HepG2 (cell line): ENCODE measurements at regions not wholly inside any gene's neighbourhood (a gene's known extent, or its start where the extent isn't known, plus 50 kb on each side); places are given as distances from the start of the nearest gene placed in this dataset.

Experiments used
- ATAC-seq: fragments of 200-7000 bp; cut with Tn5 transposase; 3 replicates; pipeline ENCODE4 v1.9.1; 2020; ENCODE audit warnings: mild to moderate bottlenecking, moderate library complexity
- BruUV-seq: library from RNA; stranded (reverse); fragments of 400-500 nt; replicated peaks from 2 replicates; lab custom pipeline; 2021; lab: Mats Ljungman, UMichigan
- CTCF ChIA-PET: fragments of 300-600 bp; formaldehyde crosslinking; extraction: SDS; loops from one replicate; lab custom pipeline; 2021; ENCODE audit warnings: low total read pairs, inconsistent platforms, low intra/inter-chr PET ratio; lab: Yijun Ruan, JAX
- POLR2A ChIA-PET: fragments of 350-600 bp; sonication (Branson Sonifier 250); formaldehyde crosslinking; loops from one replicate; lab custom pipeline; 2020; ENCODE audit warnings: antibody characterized with exemption, inconsistent platforms; lab: Yijun Ruan, JAX
- DNase-seq: peaks from one replicate; pipeline ENCODE4 v3.0.0-alpha.2; 2015; ENCODE audit warnings: low spot score
- FAIRE-seq: peaks from 3 replicates; lab custom pipeline; 2011; peaks lifted over from hg19 to GRCh38; lab: Jason Lieb, UNC
- H2AFZ ChIP-seq: one replicate; pipeline ENCODE4 v1.6.1; 2011; ENCODE audit warnings: low read length, inconsistent platforms
- H3K27ac ChIP-seq: fragments of 300-600 bp; 3 replicates; pipeline ENCODE4 v1.8.0; 2011; ENCODE audit warnings: mixed run types, mild to moderate bottlenecking, mixed read lengths, low read length, inconsistent platforms; ENCODE audit not compliant: insufficient read depth; ENCODE audit errors: extremely low read length
- H3K27me3 ChIP-seq, 2 experiments: fragments of 200-600 bp in 1 of 2; 2 replicates in 1 of 2; 3 replicates in 1 of 2; pipeline versions ENCODE4 v1.6.0 to v1.8.0; 2011; ENCODE audit warnings: low read length in 2 of 2, mild to moderate bottlenecking in 2 of 2, moderate library complexity in 2 of 2, inconsistent platforms in 1 of 2; ENCODE audit not compliant: insufficient read depth in 2 of 2, control insufficient read depth in 1 of 2
- H3K36me3 ChIP-seq, 2 experiments: fragments of 200-600 bp in 1 of 2; replicated peaks in 1 of 2; 2 replicates in 1 of 2; 3 replicates in 1 of 2; pipeline versions ENCODE4 v1.5.1 to v1.8.0; 2011; ENCODE audit warnings: low read length in 2 of 2, inconsistent platforms in 1 of 2; ENCODE audit not compliant: insufficient read depth in 2 of 2, control insufficient read depth in 1 of 2
- H3K4me1 ChIP-seq: 2 replicates; pipeline ENCODE4 v1.5.1; 2012; ENCODE audit warnings: low read length, inconsistent platforms; ENCODE audit not compliant: insufficient read depth
- H3K4me2 ChIP-seq: 2 replicates; pipeline ENCODE4 v1.6.0; 2011; ENCODE audit warnings: low read depth, low read length, inconsistent platforms
- H3K4me3 ChIP-seq, 3 experiments: fragments of 200-600 bp in 1 of 3; sonication (generic), shearing (Covaris generic) in 1 of 3; replicated peaks in 1 of 3; 2 replicates each; pipeline ENCODE4 v1.5.1; 2011 to 2016; ENCODE audit warnings: low read length in 3 of 3, inconsistent platforms in 2 of 3, low read depth in 2 of 3, mild to moderate bottlenecking in 2 of 3, control low read depth in 1 of 3, mixed read lengths in 1 of 3; ENCODE audit not compliant: insufficient read depth in 1 of 3
- H3K79me2 ChIP-seq: one replicate; pipeline ENCODE4 v1.6.1; 2011; ENCODE audit warnings: low read length, inconsistent platforms; ENCODE audit not compliant: insufficient read depth
- H3K9ac ChIP-seq: 2 replicates; pipeline ENCODE4 v1.6.0; 2011; ENCODE audit warnings: mild to moderate bottlenecking, low read depth, low read length, inconsistent platforms; ENCODE audit not compliant: insufficient read depth
- H3K9me3 ChIP-seq: 2 replicates; pipeline ENCODE4 v1.5.1; 2012; ENCODE audit warnings: mild to moderate bottlenecking, low read length
- H4K20me1 ChIP-seq: 2 replicates; pipeline ENCODE4 v1.6.0; 2011; ENCODE audit warnings: inconsistent platforms, mild to moderate bottlenecking, low read length, moderate library complexity; ENCODE audit not compliant: insufficient read depth
- FOSL2 ChIP-seq: sonication (generic); formaldehyde crosslinking; IDR thresholded peaks from 2 replicates; pipeline ENCODE4 v1.4.0; 2020; ENCODE audit warnings: missing genetic modification reagents
- FOXP4 ChIP-seq: sonication (generic); formaldehyde crosslinking; IDR thresholded peaks from 2 replicates; pipeline ENCODE4 v1.4.0; 2020; ENCODE audit warnings: missing genetic modification reagents
- IRF2 ChIP-seq: IDR thresholded peaks from 2 replicates; pipeline ENCODE4 v1.6.1; 2018; ENCODE audit warnings: missing genetic modification reagents, missing compliant biosample characterization
- RARA ChIP-seq: IDR thresholded peaks from 2 replicates; pipeline ENCODE4 v1.6.1; 2016; ENCODE audit warnings: missing genetic modification reagents, missing compliant biosample characterization
- SETDB1 ChIP-seq: sonication (generic); formaldehyde crosslinking; IDR thresholded peaks from 2 replicates; pipeline ENCODE4 v1.5.1; 2020; ENCODE audit warnings: missing genetic modification reagents, mild to moderate bottlenecking, borderline replicate concordance
- SP5 ChIP-seq: IDR thresholded peaks from 2 replicates; pipeline ENCODE4 v1.6.1; 2016; ENCODE audit warnings: low read depth, borderline replicate concordance
- ZFP36 ChIP-seq: fragments of 150-350 bp; IDR thresholded peaks from 2 replicates; pipeline ENCODE4 v1.6.1; 2018; ENCODE audit warnings: borderline replicate concordance, low read length, low read depth; ENCODE audit not compliant: partially characterized antibody
- ZMYM3 ChIP-seq: sonication (generic); formaldehyde crosslinking; IDR thresholded peaks from 2 replicates; pipeline ENCODE4 v1.5.1; 2020; ENCODE audit warnings: mild to moderate bottlenecking, missing genetic modification reagents
- ZNF652 ChIP-seq: IDR thresholded peaks from 2 replicates; pipeline ENCODE4 v1.6.1; 2016; ENCODE audit warnings: low read depth, borderline replicate concordance
- WGBS: methylation state at CpG from one replicate; pipeline ENCODE4 v1.1.6; 2017; ENCODE audit warnings: low lambda C conversion rate; 5-methylcytosine and 5-hydroxymethylcytosine counted together
- in situ Hi-C: cut with HindIII; loops from 2 replicates; pipeline ENCODE4 v1.10.0; 2017; ENCODE audit warnings: low pct_unique_long_range_greater_than_20kb; ENCODE audit not compliant: extremely low pct_ligation_motif_present
- intact Hi-C: fragments of 100-400 bp; cut with micrococcal nuclease; formaldehyde crosslinking; loops from one replicate; pipeline ENCODE4 v1.10.0; 2022; ENCODE audit not compliant: unreplicated experiment
- TF ChIP-seq, protein P1 (sequence below): sonication (generic); formaldehyde crosslinking; IDR thresholded peaks from 2 replicates; pipeline ENCODE4 v1.4.0; 2020; ENCODE audit warnings: mild to moderate bottlenecking, missing genetic modification reagents
- TF ChIP-seq, protein P2 (sequence below): sonication (generic); formaldehyde crosslinking; IDR thresholded peaks from 2 replicates; pipeline ENCODE4 v1.5.0; 2020; ENCODE audit warnings: missing genetic modification reagents
- TF ChIP-seq, protein P3 (sequence below): sonication (generic); formaldehyde crosslinking; IDR thresholded peaks from 2 replicates; pipeline ENCODE4 v1.4.0; 2020; ENCODE audit warnings: mild to moderate bottlenecking, missing genetic modification reagents

DNA sequence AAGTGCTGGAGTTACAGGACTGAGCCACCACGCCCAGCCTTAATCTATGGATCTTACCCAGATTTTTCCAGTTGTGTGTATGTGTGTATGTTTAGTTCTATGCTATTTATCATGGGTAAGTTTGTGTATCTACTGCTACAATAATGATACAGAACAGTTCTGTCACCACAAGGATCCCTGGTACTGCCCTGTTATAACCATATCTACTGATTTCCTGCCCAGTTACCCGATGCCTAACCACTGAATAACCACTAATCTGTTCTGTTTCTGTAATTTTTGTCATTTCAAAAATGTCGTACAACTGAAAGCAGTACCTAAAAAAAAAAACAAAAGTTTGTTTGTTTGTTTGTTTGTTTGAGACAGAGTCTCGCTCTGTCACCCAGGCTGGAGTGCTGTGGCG is 123.7 kb upstream of the RAP2B start:
- no peak for ATAC-seq
- Histone ChIP-seq H3K36me3 (no peaks in the 10 kb centered on the region), H4K20me1 (no peaks in the 10 kb centered on the region), H3K4me1 (peaks cover 7% of the 10 kb centered on the region), H3K9ac (no peak overlapping the region), H3K4me3 (no peak overlapping the region), H3K27ac (no peak overlapping the region), H3K79me2 (no peaks in the 10 kb centered on the region), H3K27me3 (no peaks in the 10 kb centered on the region), H3K4me2 (no peak overlapping the region), H3K9me3 (no peaks in the 10 kb centered on the region), H2AFZ (no peak overlapping the region)
- TF ChIP-seq, protein P1, sequence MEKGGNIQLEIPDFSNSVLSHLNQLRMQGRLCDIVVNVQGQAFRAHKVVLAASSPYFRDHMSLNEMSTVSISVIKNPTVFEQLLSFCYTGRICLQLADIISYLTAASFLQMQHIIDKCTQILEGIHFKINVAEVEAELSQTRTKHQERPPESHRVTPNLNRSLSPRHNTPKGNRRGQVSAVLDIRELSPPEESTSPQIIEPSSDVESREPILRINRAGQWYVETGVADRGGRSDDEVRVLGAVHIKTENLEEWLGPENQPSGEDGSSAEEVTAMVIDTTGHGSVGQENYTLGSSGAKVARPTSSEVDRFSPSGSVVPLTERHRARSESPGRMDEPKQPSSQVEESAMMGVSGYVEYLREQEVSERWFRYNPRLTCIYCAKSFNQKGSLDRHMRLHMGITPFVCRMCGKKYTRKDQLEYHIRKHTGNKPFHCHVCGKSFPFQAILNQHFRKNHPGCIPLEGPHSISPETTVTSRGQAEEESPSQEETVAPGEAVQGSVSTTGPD (CRISPR knock-in tag) = no peak
- TF ChIP-seq IRF2 (no peak), ZMYM3 (CRISPR knock-in tag) (no peak), SETDB1 (CRISPR knock-in tag) (no peak)
- TF ChIP-seq, protein P2, sequence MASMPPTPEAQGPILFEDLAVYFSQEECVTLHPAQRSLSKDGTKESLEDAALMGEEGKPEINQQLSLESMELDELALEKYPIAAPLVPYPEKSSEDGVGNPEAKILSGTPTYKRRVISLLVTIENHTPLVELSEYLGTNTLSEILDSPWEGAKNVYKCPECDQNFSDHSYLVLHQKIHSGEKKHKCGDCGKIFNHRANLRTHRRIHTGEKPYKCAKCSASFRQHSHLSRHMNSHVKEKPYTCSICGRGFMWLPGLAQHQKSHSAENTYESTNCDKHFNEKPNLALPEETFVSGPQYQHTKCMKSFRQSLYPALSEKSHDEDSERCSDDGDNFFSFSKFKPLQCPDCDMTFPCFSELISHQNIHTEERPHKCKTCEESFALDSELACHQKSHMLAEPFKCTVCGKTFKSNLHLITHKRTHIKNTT (CRISPR knock-in tag) = no peak
- no peak for DNase-seq
- in situ Hi-C loops (loop anchor here (25.0 kb wide), 1 partner anchor 399 kb away; no protein-coding TSS in a partner anchor), intact Hi-C loops (no loop called here)
- BruUV-seq = no TSS peak
- POLR2A ChIA-PET = no interaction called here
- 53% methylated on average over 5 of the region's 5 CpGs for WGBS
- FAIRE-seq = no peak
- CTCF ChIA-PET = no interaction called here

- Histone ChIP-seq H3K79me2 (no peaks in the 10 kb centered on the region), H3K9me3 (no peaks in the 10 kb centered on the region), H3K4me3 (no peak overlapping the region), H3K9ac (no peak overlapping the region), H2AFZ (no peak overlapping the region), H3K4me1 (peaks cover 7% of the 10 kb centered on the region), H3K27me3 (no peaks in the 10 kb centered on the region), H3K4me2 (no peak overlapping the region), H3K27ac (no peak overlapping the region), H4K20me1 (no peaks in the 10 kb centered on the region), H3K36me3 (no peaks in the 10 kb centered on the region)
- FAIRE-seq = no peak
- peak; percentile 52; the same call in 1 of the 2 replicates for TF ChIP-seq RARA (CRISPR knock-in tag)
- no peak for TF ChIP-seq FOXP4 (CRISPR knock-in tag)
- TF ChIP-seq ZNF652 (CRISPR knock-in tag) = peak; percentile 85
- no peak for TF ChIP-seq ZFP36
- peak; percentile 74 for TF ChIP-seq FOSL2
- 0 out of 2 replicates have a peak, but pooled peaks have one; percentile 26 for TF ChIP-seq SP5 (CRISPR knock-in tag)
- TF ChIP-seq, protein P3, sequence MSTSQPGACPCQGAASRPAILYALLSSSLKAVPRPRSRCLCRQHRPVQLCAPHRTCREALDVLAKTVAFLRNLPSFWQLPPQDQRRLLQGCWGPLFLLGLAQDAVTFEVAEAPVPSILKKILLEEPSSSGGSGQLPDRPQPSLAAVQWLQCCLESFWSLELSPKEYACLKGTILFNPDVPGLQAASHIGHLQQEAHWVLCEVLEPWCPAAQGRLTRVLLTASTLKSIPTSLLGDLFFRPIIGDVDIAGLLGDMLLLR = no peak
- POLR2A ChIA-PET = no interaction called here
- no TSS peak for BruUV-seq
- intact Hi-C loops (no loop called here), in situ Hi-C loops (loop anchor here (25.0 kb wide), 1 partner anchor 399 kb away; no protein-coding TSS in a partner anchor)
- peak; percentile 19 for DNase-seq
- 0% methylated on average over 4 of the region's 9 CpGs for WGBS
- peak; percentile 46; the same call in 1 of the 3 replicates for ATAC-seq
- CTCF ChIA-PET = no interaction called here
These were observed 123.2 kb upstream of the RAP2B start for GRCh38 chr3:153038779-153039178.
